ENCODE measurements at regions not wholly inside any gene's neighbourhood (a gene's known extent, or its start where the extent isn't known, plus 50 kb on each side); places are given as distances from the start of the nearest gene placed in this dataset.

GRCh38 chr5:135649435-135649834 is 70.6 kb upstream of the CXCL14 start:
- H3K36me3 ChIP-seq (ENCODE audit: control insufficient read depth, insufficient read depth, low read length): no peaks in the 10 kb centered on the region
- no peak for TF ChIP-seq CTCF (IDR thresholded peaks at IDR 0.05; ENCODE audit: insufficient read depth, low read length, poor library complexity, severe bottlenecking)
- H3K27me3 ChIP-seq (replicated peaks; ENCODE audit: control insufficient read depth, insufficient read depth, low read length): peaks cover 1% of the 10 kb centered on the region
- DNase-seq (ENCODE audit: extremely low read depth, insufficient read length): no peak
- H3K4me3 ChIP-seq (replicated peaks; ENCODE audit: low read depth, low read length): no peak overlapping the region

GRCh38 chr5:135648116-135648515 is 69.3 kb upstream of the CXCL14 start:
- DNase-seq (ENCODE audit: extremely low read depth, insufficient read length): no peak
- Histone ChIP-seq H3K4me3 (replicated peaks; ENCODE audit: low read depth, low read length) (no peak overlapping the region), H3K36me3 (ENCODE audit: control insufficient read depth, insufficient read depth, low read length) (no peaks in the 10 kb centered on the region), H3K27me3 (replicated peaks; ENCODE audit: control insufficient read depth, insufficient read depth, low read length) (peaks cover 1% of the 10 kb centered on the region)
- TF ChIP-seq CTCF (IDR thresholded peaks at IDR 0.05; ENCODE audit: insufficient read depth, low read length, poor library complexity, severe bottlenecking): no peak

- H3K27me3 ChIP-seq (replicated peaks; ENCODE audit: control insufficient read depth, insufficient read depth, low read length): peaks cover 1% of the 10 kb centered on the region; the same call in 1 of the 2 replicates
- H3K36me3 ChIP-seq (ENCODE audit: control insufficient read depth, insufficient read depth, low read length): no peaks in the 10 kb centered on the region
- no peak for TF ChIP-seq CTCF (IDR thresholded peaks at IDR 0.05; ENCODE audit: insufficient read depth, low read length, poor library complexity, severe bottlenecking)
- no peak for DNase-seq (ENCODE audit: extremely low read depth, insufficient read length)
- no peak overlapping the region for H3K4me3 ChIP-seq (replicated peaks; ENCODE audit: low read depth, low read length)
Measured at GRCh38 chr5:135645336-135646180, 66.8 kb upstream of the CXCL14 start.

GRCh38 chr5:135644816-135645215 is 66.0 kb upstream of the CXCL14 start:
- DNase-seq (ENCODE audit: extremely low read depth, insufficient read length): no peak
- no peak for TF ChIP-seq CTCF (IDR thresholded peaks at IDR 0.05; ENCODE audit: insufficient read depth, low read length, poor library complexity, severe bottlenecking)
- no peak overlapping the region for H3K4me3 ChIP-seq (replicated peaks; ENCODE audit: low read depth, low read length)
- H3K36me3 ChIP-seq (ENCODE audit: control insufficient read depth, insufficient read depth, low read length): no peaks in the 10 kb centered on the region
- peaks cover 1% of the 10 kb centered on the region; the same call in 1 of the 2 replicates for H3K27me3 ChIP-seq (replicated peaks; ENCODE audit: control insufficient read depth, insufficient read depth, low read length)

- H3K36me3 ChIP-seq (ENCODE audit: control insufficient read depth, insufficient read depth, low read length): no peaks in the 10 kb centered on the region
- no peak for DNase-seq (ENCODE audit: extremely low read depth, insufficient read length)
- H3K27me3 ChIP-seq (replicated peaks; ENCODE audit: control insufficient read depth, insufficient read depth, low read length): peaks cover 1% of the 10 kb centered on the region; the same call in 1 of the 2 replicates
- TF ChIP-seq CTCF (IDR thresholded peaks at IDR 0.05; ENCODE audit: insufficient read depth, low read length, poor library complexity, severe bottlenecking): no peak
- no peak overlapping the region for H3K4me3 ChIP-seq (replicated peaks; ENCODE audit: low read depth, low read length)
Measured at GRCh38 chr5:135643881-135644766, 65.3 kb upstream of the CXCL14 start.
